ENCODE measurements at regions not wholly inside any gene's neighbourhood (a gene's known extent, or its start where the extent isn't known, plus 50 kb on each side); places are given as distances from the start of the nearest gene placed in this dataset.

DNA sequence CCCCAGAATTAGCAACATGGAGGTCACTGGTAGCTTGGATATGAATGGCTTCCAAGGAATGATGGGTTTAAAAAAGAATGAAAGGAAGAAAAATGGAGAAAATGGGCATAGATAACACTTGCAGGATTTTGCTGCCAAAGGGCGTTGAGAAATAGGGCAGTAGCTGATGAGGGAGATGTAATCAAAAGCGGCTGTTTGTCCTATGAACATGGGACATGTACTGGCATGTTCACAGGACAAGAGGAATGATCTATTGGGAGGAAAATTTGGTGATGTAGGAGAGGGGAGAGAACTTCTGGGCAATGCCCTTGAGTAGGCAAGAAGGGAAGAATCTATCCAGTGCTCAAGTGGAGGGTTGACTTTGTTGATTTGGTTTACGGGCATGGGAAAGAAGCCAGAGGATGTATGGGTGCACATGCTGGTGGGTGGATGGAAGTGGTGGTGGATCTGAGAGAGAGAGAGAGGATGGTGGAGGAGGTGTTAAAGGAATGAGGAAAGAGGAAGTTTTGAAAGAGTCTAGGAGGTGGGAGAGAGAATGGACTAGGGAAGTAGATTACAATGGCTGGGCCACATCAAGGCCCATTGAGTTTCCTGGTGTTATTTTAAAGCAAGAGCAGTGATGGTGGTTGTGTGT is 115.1 kb upstream of the MVB12B start:
- TF ChIP-seq, protein P1, sequence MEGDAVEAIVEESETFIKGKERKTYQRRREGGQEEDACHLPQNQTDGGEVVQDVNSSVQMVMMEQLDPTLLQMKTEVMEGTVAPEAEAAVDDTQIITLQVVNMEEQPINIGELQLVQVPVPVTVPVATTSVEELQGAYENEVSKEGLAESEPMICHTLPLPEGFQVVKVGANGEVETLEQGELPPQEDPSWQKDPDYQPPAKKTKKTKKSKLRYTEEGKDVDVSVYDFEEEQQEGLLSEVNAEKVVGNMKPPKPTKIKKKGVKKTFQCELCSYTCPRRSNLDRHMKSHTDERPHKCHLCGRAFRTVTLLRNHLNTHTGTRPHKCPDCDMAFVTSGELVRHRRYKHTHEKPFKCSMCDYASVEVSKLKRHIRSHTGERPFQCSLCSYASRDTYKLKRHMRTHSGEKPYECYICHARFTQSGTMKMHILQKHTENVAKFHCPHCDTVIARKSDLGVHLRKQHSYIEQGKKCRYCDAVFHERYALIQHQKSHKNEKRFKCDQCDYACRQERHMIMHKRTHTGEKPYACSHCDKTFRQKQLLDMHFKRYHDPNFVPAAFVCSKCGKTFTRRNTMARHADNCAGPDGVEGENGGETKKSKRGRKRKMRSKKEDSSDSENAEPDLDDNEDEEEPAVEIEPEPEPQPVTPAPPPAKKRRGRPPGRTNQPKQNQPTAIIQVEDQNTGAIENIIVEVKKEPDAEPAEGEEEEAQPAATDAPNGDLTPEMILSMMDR (optimal IDR thresholded peaks at IDR 0.05 in 1 of 3, IDR thresholded peaks at IDR 0.05 in 1 of 3, conservative IDR thresholded peaks at IDR 0.05 in 1 of 3; ENCODE audit: extremely low read depth in 1 of 3, insufficient read depth in 2 of 3, low read length in 3 of 3), result no peak
- no peak for TF ChIP-seq EZH2 (IDR thresholded peaks at IDR 0.05; ENCODE audit: low read length)
